GM23338 (cell line): ENCODE measurements at regions not wholly inside any gene's neighbourhood (a gene's known extent, or its start where the extent isn't known, plus 50 kb on each side); places are given as distances from the start of the nearest gene placed in this dataset.

Experiments used
- ATAC-seq: fragments of 200-7000 bp; cut with Tn5 transposase; 3 replicates; pipeline ENCODE4 v1.9.1; 2020
- DNase-seq: peaks from one replicate; pipeline ENCODE4 v3.0.0-alpha.2; 2015; ENCODE audit warnings: low spot score
- H2AFZ ChIP-seq: fragments of 200-600 bp; sonication (generic); 2 replicates; pipeline ENCODE4 v1.8.0; 2016; ENCODE audit warnings: antibody characterized with exemption, mild to moderate bottlenecking, moderate library complexity
- H3F3A ChIP-seq: fragments of 200-600 bp; sonication (generic); replicated peaks from 2 replicates; pipeline ENCODE4 v1.8.0; 2017; ENCODE audit warnings: antibody characterized with exemption, mixed run types, low read depth
- H3K27ac ChIP-seq: fragments of 200-600 bp; sonication (generic); 2 replicates; pipeline ENCODE4 v1.6.1; 2016; ENCODE audit warnings: low read depth
- H3K27me3 ChIP-seq: fragments of 200-600 bp; sonication (generic); 2 replicates; pipeline ENCODE4 v1.8.0; 2016; ENCODE audit warnings: mild to moderate bottlenecking, mixed run types, moderate library complexity; ENCODE audit not compliant: insufficient read depth
- H3K36me3 ChIP-seq: fragments of 200-600 bp; sonication (generic); 2 replicates; pipeline ENCODE4 v1.8.0; 2016; ENCODE audit warnings: mild to moderate bottlenecking; ENCODE audit not compliant: insufficient read depth
- H3K4me1 ChIP-seq: fragments of 200-600 bp; sonication (generic); 2 replicates; pipeline ENCODE4 v1.8.0; 2016; ENCODE audit warnings: mild to moderate bottlenecking, moderate library complexity; ENCODE audit not compliant: insufficient read depth
- H3K4me2 ChIP-seq: fragments of 200-600 bp; sonication (generic); 2 replicates; pipeline ENCODE4 v1.7.1; 2017; ENCODE audit warnings: mixed run types
- H3K4me3 ChIP-seq: fragments of 200-600 bp; sonication (generic); 2 replicates; pipeline ENCODE4 v1.6.1; 2016; ENCODE audit warnings: mixed run types
- H3K79me2 ChIP-seq: fragments of 200-600 bp; sonication (generic); replicated peaks from 2 replicates; pipeline ENCODE4 v1.8.0; 2017; ENCODE audit warnings: mild to moderate bottlenecking; ENCODE audit not compliant: insufficient read depth
- H3K9me2 ChIP-seq: fragments of 200-600 bp; sonication (generic); 2 replicates; pipeline ENCODE4 v1.8.0; 2017; ENCODE audit not compliant: insufficient read depth
- H4K20me1 ChIP-seq: fragments of 200-600 bp; sonication (generic); replicated peaks from 2 replicates; pipeline ENCODE4 v1.8.0; 2017; ENCODE audit warnings: mild to moderate bottlenecking; ENCODE audit not compliant: insufficient read depth
- H3K27ac Mint-ChIP-seq: 2 replicates; pipeline ENCODE4 v1.8.0; 2020; ENCODE audit warnings: inconsistent platforms, mild to moderate bottlenecking, moderate library complexity, mixed read lengths
- H3K27me3 Mint-ChIP-seq: 3 replicates; pipeline ENCODE4 v1.8.0; 2022; ENCODE audit warnings: low read depth, mild to moderate bottlenecking, moderate library complexity, mixed read lengths, inconsistent platforms; ENCODE audit not compliant: insufficient read depth, poor library complexity
- H3K36me3 Mint-ChIP-seq: 3 replicates; pipeline ENCODE4 v1.8.0; 2021; ENCODE audit warnings: low read depth, mild to moderate bottlenecking, inconsistent platforms, moderate library complexity, mixed read lengths
- H3K4me1 Mint-ChIP-seq: 3 replicates; pipeline ENCODE4 v1.8.0; 2020; ENCODE audit warnings: mild to moderate bottlenecking, inconsistent platforms, mixed read lengths
- H3K4me3 Mint-ChIP-seq: 3 replicates; pipeline ENCODE4 v1.8.0; 2021; ENCODE audit warnings: moderate library complexity, mild to moderate bottlenecking, inconsistent platforms, mixed read lengths
- H3K9me3 Mint-ChIP-seq: 3 replicates; pipeline ENCODE4 v1.8.0; 2020; ENCODE audit warnings: moderate library complexity, mild to moderate bottlenecking, inconsistent platforms, mixed read lengths
- CREB1 ChIP-seq: fragments of 250-450 bp; sonication (Bioruptor Pico); IDR thresholded peaks from 2 replicates; pipeline ENCODE4 v1.5.0; 2020; ENCODE audit warnings: low read depth, mild to moderate bottlenecking, moderate library complexity
- EZH2 ChIP-seq: fragments of 200-600 bp; sonication (generic); IDR thresholded peaks from one replicate; pipeline ENCODE4 v1.8.0; 2017; ENCODE audit warnings: antibody characterized with exemption, mild to moderate bottlenecking, low read depth; ENCODE audit not compliant: unreplicated experiment
- JUNB ChIP-seq: IDR thresholded peaks from one replicate; pipeline ENCODE4 v1.6.1; 2016; ENCODE audit warnings: antibody characterized with exemption; ENCODE audit not compliant: unreplicated experiment
- NANOG ChIP-seq: IDR thresholded peaks from 2 replicates; pipeline ENCODE4 v1.6.1; 2016; ENCODE audit warnings: antibody characterized with exemption, borderline replicate concordance
- POLR2AphosphoS5 ChIP-seq: IDR thresholded peaks from 2 replicates; pipeline ENCODE4 v1.6.1; 2016; ENCODE audit warnings: antibody characterized with exemption, low read depth
- ZNF331 ChIP-seq: fragments of 250-450 bp; sonication (Bioruptor Pico); IDR thresholded peaks from 2 replicates; pipeline ENCODE4 v1.5.0; 2020; ENCODE audit warnings: low read depth, mild to moderate bottlenecking, moderate library complexity
- ZNF462 ChIP-seq: fragments of 250-450 bp; sonication (Bioruptor Pico); IDR thresholded peaks from 2 replicates; pipeline ENCODE4 v1.5.0; 2020; ENCODE audit warnings: mild to moderate bottlenecking, moderate library complexity
- TF ChIP-seq, protein P1 (sequence below): IDR thresholded peaks from 2 replicates; pipeline ENCODE4 v1.6.1; 2016; ENCODE audit warnings: antibody characterized with exemption
- TF ChIP-seq, protein P2 (sequence below), 2 experiments: fragments of 200-600 bp in 1 of 2; sonication (generic) in 1 of 2; conservative IDR thresholded peaks; 2 replicates each; pipeline versions ENCODE4 v1.5.1 to v1.6.1; 2016 to 2017; ENCODE audit warnings: antibody characterized with exemption in 2 of 2, low read depth in 2 of 2, mild to moderate bottlenecking in 2 of 2, moderate library complexity in 1 of 2

GRCh38 chr2:7693246-7694075, 776.2 kb downstream of the RNF144A start (continued):
- no peak for TF ChIP-seq ZNF462 (CRISPR knock-in tag)
- TF ChIP-seq, protein P1, sequence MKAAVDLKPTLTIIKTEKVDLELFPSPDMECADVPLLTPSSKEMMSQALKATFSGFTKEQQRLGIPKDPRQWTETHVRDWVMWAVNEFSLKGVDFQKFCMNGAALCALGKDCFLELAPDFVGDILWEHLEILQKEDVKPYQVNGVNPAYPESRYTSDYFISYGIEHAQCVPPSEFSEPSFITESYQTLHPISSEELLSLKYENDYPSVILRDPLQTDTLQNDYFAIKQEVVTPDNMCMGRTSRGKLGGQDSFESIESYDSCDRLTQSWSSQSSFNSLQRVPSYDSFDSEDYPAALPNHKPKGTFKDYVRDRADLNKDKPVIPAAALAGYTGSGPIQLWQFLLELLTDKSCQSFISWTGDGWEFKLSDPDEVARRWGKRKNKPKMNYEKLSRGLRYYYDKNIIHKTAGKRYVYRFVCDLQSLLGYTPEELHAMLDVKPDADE, result no peak

DNA sequence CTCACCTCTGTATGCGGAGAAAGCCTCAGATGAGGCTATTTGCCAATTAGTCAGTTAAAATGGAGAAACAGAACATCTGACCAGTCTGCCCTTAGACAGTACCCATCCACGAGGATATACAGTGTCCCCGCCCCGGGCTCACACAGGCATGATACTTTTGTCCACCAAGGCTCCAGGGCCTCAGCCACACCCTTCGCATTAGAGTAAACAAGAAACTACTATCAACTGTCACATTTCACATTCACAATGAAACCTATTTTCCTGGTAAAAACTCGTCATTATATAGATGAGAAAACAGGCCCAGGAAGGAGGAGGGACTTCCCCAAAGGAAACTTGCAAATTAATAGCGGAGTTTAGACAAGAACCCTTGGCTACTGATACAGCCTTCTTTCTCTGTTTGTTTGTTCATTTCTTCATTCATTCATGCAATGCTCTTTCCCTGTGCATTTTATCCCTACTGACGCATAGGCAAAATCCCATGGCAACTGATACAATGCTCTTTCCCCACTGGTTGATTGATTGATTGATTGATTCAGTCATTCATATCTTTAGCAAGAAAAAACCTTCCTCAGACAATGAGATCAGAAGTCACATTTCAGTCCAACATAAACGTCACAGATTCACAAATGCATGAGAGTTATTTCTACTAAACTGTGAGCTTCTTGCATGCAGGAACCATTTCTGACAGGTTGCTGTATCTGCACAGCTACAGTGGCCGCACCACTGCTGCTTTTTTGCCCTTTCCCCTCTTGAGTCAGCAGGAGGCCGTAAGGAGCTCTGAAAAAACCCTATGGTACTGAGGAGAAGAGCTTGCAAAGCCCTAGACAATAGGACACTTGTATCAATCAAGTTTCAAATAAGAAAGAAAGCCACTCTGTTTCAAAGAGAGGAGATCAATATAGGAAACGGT, 777.1 kb downstream of the RNF144A start:
- H3K4me1 ChIP-seq, result no peaks in the 10 kb centered on the region
- DNase-seq (no peak), ATAC-seq (no peak)
- peaks cover 20% of the 10 kb centered on the region for H3K9me2 ChIP-seq
- H2AFZ ChIP-seq, result peak overlapping the region; percentile 7; the same call in 1 of the 2 replicates
- no peaks in the 10 kb centered on the region for H3K27me3 ChIP-seq
- H3K4me2 ChIP-seq, result no peak overlapping the region
- H3K36me3 ChIP-seq, result no peaks in the 10 kb centered on the region; the same call in 1 of the 2 replicates
- H3K9me3 Mint-ChIP-seq, result no peaks in the 10 kb centered on the region; the same call in 2 of the 3 replicates
- no peaks in the 10 kb centered on the region for H4K20me1 ChIP-seq
- H3K4me3 ChIP-seq, result no peak overlapping the region
- no peaks in the 10 kb centered on the region for H3K79me2 ChIP-seq
- peaks cover 4% of the 10 kb centered on the region; the same call in 1 of the 3 replicates for H3K36me3 Mint-ChIP-seq
- H3K4me3 Mint-ChIP-seq, result no peak overlapping the region
- H3K27ac ChIP-seq, result no peak overlapping the region
- peaks cover 11% of the 10 kb centered on the region for H3K4me1 Mint-ChIP-seq
- TF ChIP-seq CREB1 (CRISPR knock-in tag) (no peak), ZNF331 (no peak), POLR2AphosphoS5 (no peak), EZH2 (no peak), NANOG (no peak), JUNB (no peak)
- TF ChIP-seq, protein P2, sequence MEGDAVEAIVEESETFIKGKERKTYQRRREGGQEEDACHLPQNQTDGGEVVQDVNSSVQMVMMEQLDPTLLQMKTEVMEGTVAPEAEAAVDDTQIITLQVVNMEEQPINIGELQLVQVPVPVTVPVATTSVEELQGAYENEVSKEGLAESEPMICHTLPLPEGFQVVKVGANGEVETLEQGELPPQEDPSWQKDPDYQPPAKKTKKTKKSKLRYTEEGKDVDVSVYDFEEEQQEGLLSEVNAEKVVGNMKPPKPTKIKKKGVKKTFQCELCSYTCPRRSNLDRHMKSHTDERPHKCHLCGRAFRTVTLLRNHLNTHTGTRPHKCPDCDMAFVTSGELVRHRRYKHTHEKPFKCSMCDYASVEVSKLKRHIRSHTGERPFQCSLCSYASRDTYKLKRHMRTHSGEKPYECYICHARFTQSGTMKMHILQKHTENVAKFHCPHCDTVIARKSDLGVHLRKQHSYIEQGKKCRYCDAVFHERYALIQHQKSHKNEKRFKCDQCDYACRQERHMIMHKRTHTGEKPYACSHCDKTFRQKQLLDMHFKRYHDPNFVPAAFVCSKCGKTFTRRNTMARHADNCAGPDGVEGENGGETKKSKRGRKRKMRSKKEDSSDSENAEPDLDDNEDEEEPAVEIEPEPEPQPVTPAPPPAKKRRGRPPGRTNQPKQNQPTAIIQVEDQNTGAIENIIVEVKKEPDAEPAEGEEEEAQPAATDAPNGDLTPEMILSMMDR (conservative IDR thresholded peaks at IDR 0.05; ENCODE audit: low read depth in 2 of 2), result no peak
- TF ChIP-seq, protein P1, result no peak
- H3F3A ChIP-seq, result no peaks in the 10 kb centered on the region
- no peak overlapping the region for H3K27ac Mint-ChIP-seq
- H3K27me3 Mint-ChIP-seq, result peaks cover 5% of the 10 kb centered on the region
